ENCODE measurements at regions not wholly inside any gene's neighbourhood (a gene's known extent, or its start where the extent isn't known, plus 50 kb on each side); places are given as distances from the start of the nearest gene placed in this dataset.

GRCh38 chr7:131845573-131846314 lies 289.3 kb upstream of the PODXL start:
- TF ChIP-seq CTCF (conservative IDR thresholded peaks at IDR 0.05 in 1 of 2, IDR thresholded peaks at IDR 0.05 in 1 of 2; ENCODE audit: extremely low read depth in 1 of 2, insufficient read depth in 1 of 2, low read depth in 1 of 2, low read length in 2 of 2) (no peak), EZH2 (IDR thresholded peaks at IDR 0.05; ENCODE audit: borderline replicate concordance, low read length) (no peak)
